GM12892 (cell line): ENCODE measurements at regions not wholly inside any gene's neighbourhood (a gene's known extent, or its start where the extent isn't known, plus 50 kb on each side); places are given as distances from the start of the nearest gene placed in this dataset.

Experiments used
- POLR2A ChIP-seq: IDR thresholded peaks from 2 replicates; pipeline ENCODE4 v1.6.1; 2011; ENCODE audit warnings: low read depth, low read length, control low read depth
- TAF1 ChIP-seq: IDR thresholded peaks from 2 replicates; pipeline ENCODE4 v1.6.1; 2011; ENCODE audit warnings: low read depth, mild to moderate bottlenecking, control low read depth, low read length, borderline replicate concordance

GRCh38 chr5:168015506-168015905 is 275.9 kb upstream of the WWC1 start:
- TF ChIP-seq POLR2A, result no peak
- TF ChIP-seq TAF1, result no peak
